ENCODE measurements at regions not wholly inside any gene's neighbourhood (a gene's known extent, or its start where the extent isn't known, plus 50 kb on each side); places are given as distances from the start of the nearest gene placed in this dataset.
"Not testable (repeated sequence)": the region's sequence is repeated elsewhere in the genome, so short reads cannot be mapped to it uniquely, and the experiment has no call there.

GRCh38 chr1:166422586-166422985 lies 255.8 kb upstream of the FAM78B start:
- not testable (repeated sequence) for TF ChIP-seq EZH2phosphoT487 (IDR thresholded peaks at IDR 0.05; ENCODE audit: insufficient read depth, low read depth); EZH2 (IDR thresholded peaks at IDR 0.05; ENCODE audit: insufficient read depth, poor library complexity, severe bottlenecking)

Measured in GM23248 (cell line).